GM23338 (cell line): ENCODE measurements at regions not wholly inside any gene's neighbourhood (a gene's known extent, or its start where the extent isn't known, plus 50 kb on each side); places are given as distances from the start of the nearest gene placed in this dataset.

ENCODE experiments used
- ATAC-seq: fragments of 200-7000 bp; cut with Tn5 transposase; 3 replicates; pipeline ENCODE4 v1.9.1; 2020
- DNase-seq: peaks from one replicate; pipeline ENCODE4 v3.0.0-alpha.2; 2015; ENCODE audit warnings: low spot score
- H2AFZ ChIP-seq: fragments of 200-600 bp; sonication (generic); 2 replicates; pipeline ENCODE4 v1.8.0; 2016; ENCODE audit warnings: antibody characterized with exemption, mild to moderate bottlenecking, moderate library complexity
- H3F3A ChIP-seq: fragments of 200-600 bp; sonication (generic); replicated peaks from 2 replicates; pipeline ENCODE4 v1.8.0; 2017; ENCODE audit warnings: antibody characterized with exemption, mixed run types, low read depth
- H3K27ac ChIP-seq: fragments of 200-600 bp; sonication (generic); 2 replicates; pipeline ENCODE4 v1.6.1; 2016; ENCODE audit warnings: low read depth
- H3K27me3 ChIP-seq: fragments of 200-600 bp; sonication (generic); 2 replicates; pipeline ENCODE4 v1.8.0; 2016; ENCODE audit warnings: mild to moderate bottlenecking, mixed run types, moderate library complexity; ENCODE audit not compliant: insufficient read depth
- H3K36me3 ChIP-seq: fragments of 200-600 bp; sonication (generic); 2 replicates; pipeline ENCODE4 v1.8.0; 2016; ENCODE audit warnings: mild to moderate bottlenecking; ENCODE audit not compliant: insufficient read depth
- H3K4me1 ChIP-seq: fragments of 200-600 bp; sonication (generic); 2 replicates; pipeline ENCODE4 v1.8.0; 2016; ENCODE audit warnings: mild to moderate bottlenecking, moderate library complexity; ENCODE audit not compliant: insufficient read depth
- H3K4me2 ChIP-seq: fragments of 200-600 bp; sonication (generic); 2 replicates; pipeline ENCODE4 v1.7.1; 2017; ENCODE audit warnings: mixed run types
- H3K4me3 ChIP-seq: fragments of 200-600 bp; sonication (generic); 2 replicates; pipeline ENCODE4 v1.6.1; 2016; ENCODE audit warnings: mixed run types
- H3K79me2 ChIP-seq: fragments of 200-600 bp; sonication (generic); replicated peaks from 2 replicates; pipeline ENCODE4 v1.8.0; 2017; ENCODE audit warnings: mild to moderate bottlenecking; ENCODE audit not compliant: insufficient read depth
- H3K9me2 ChIP-seq: fragments of 200-600 bp; sonication (generic); 2 replicates; pipeline ENCODE4 v1.8.0; 2017; ENCODE audit not compliant: insufficient read depth
- H4K20me1 ChIP-seq: fragments of 200-600 bp; sonication (generic); replicated peaks from 2 replicates; pipeline ENCODE4 v1.8.0; 2017; ENCODE audit warnings: mild to moderate bottlenecking; ENCODE audit not compliant: insufficient read depth
- H3K27ac Mint-ChIP-seq: 2 replicates; pipeline ENCODE4 v1.8.0; 2020; ENCODE audit warnings: inconsistent platforms, mild to moderate bottlenecking, moderate library complexity, mixed read lengths
- H3K27me3 Mint-ChIP-seq: 3 replicates; pipeline ENCODE4 v1.8.0; 2022; ENCODE audit warnings: low read depth, mild to moderate bottlenecking, moderate library complexity, mixed read lengths, inconsistent platforms; ENCODE audit not compliant: insufficient read depth, poor library complexity
- H3K36me3 Mint-ChIP-seq: 3 replicates; pipeline ENCODE4 v1.8.0; 2021; ENCODE audit warnings: low read depth, mild to moderate bottlenecking, inconsistent platforms, moderate library complexity, mixed read lengths
- H3K4me1 Mint-ChIP-seq: 3 replicates; pipeline ENCODE4 v1.8.0; 2020; ENCODE audit warnings: mild to moderate bottlenecking, inconsistent platforms, mixed read lengths
- H3K4me3 Mint-ChIP-seq: 3 replicates; pipeline ENCODE4 v1.8.0; 2021; ENCODE audit warnings: moderate library complexity, mild to moderate bottlenecking, inconsistent platforms, mixed read lengths
- H3K9me3 Mint-ChIP-seq: 3 replicates; pipeline ENCODE4 v1.8.0; 2020; ENCODE audit warnings: moderate library complexity, mild to moderate bottlenecking, inconsistent platforms, mixed read lengths
- CREB1 ChIP-seq: fragments of 250-450 bp; sonication (Bioruptor Pico); IDR thresholded peaks from 2 replicates; pipeline ENCODE4 v1.5.0; 2020; ENCODE audit warnings: low read depth, mild to moderate bottlenecking, moderate library complexity
- CTCF ChIP-seq, 2 experiments: fragments of 200-600 bp in 1 of 2; sonication (generic) in 1 of 2; conservative IDR thresholded peaks; 2 replicates each; pipeline versions ENCODE4 v1.5.1 to v1.6.1; 2016 to 2017; ENCODE audit warnings: antibody characterized with exemption in 2 of 2, low read depth in 2 of 2, mild to moderate bottlenecking in 2 of 2, moderate library complexity in 1 of 2
- EZH2 ChIP-seq: fragments of 200-600 bp; sonication (generic); IDR thresholded peaks from one replicate; pipeline ENCODE4 v1.8.0; 2017; ENCODE audit warnings: antibody characterized with exemption, mild to moderate bottlenecking, low read depth; ENCODE audit not compliant: unreplicated experiment
- EZH2phosphoT487 ChIP-seq: fragments of 200-600 bp; sonication (generic); IDR thresholded peaks from one replicate; pipeline ENCODE4 v1.8.1; 2018; ENCODE audit warnings: antibody characterized with exemption; ENCODE audit not compliant: unreplicated experiment
- JUNB ChIP-seq: IDR thresholded peaks from one replicate; pipeline ENCODE4 v1.6.1; 2016; ENCODE audit warnings: antibody characterized with exemption; ENCODE audit not compliant: unreplicated experiment
- NANOG ChIP-seq: IDR thresholded peaks from 2 replicates; pipeline ENCODE4 v1.6.1; 2016; ENCODE audit warnings: antibody characterized with exemption, borderline replicate concordance
- POLR2AphosphoS5 ChIP-seq: IDR thresholded peaks from 2 replicates; pipeline ENCODE4 v1.6.1; 2016; ENCODE audit warnings: antibody characterized with exemption, low read depth
- REST ChIP-seq: IDR thresholded peaks from one replicate; pipeline ENCODE4 v1.6.1; 2018; ENCODE audit warnings: antibody characterized with exemption; ENCODE audit not compliant: unreplicated experiment
- STAT1 ChIP-seq: IDR thresholded peaks from one replicate; pipeline ENCODE4 v1.6.1; 2016; ENCODE audit warnings: antibody characterized with exemption; ENCODE audit not compliant: unreplicated experiment
- ZNF114 ChIP-seq: fragments of 250-450 bp; sonication (Bioruptor Pico); IDR thresholded peaks from 2 replicates; pipeline ENCODE4 v1.5.0; 2020; ENCODE audit warnings: mild to moderate bottlenecking, moderate library complexity
- ZNF331 ChIP-seq: fragments of 250-450 bp; sonication (Bioruptor Pico); IDR thresholded peaks from 2 replicates; pipeline ENCODE4 v1.5.0; 2020; ENCODE audit warnings: low read depth, mild to moderate bottlenecking, moderate library complexity
- TF ChIP-seq, protein P1 (sequence below): IDR thresholded peaks from 2 replicates; pipeline ENCODE4 v1.6.1; 2016; ENCODE audit warnings: antibody characterized with exemption
- TF ChIP-seq, protein P2 (sequence below): fragments of 250-450 bp; sonication (Bioruptor Pico); IDR thresholded peaks from 2 replicates; pipeline ENCODE4 v1.5.0; 2020; ENCODE audit warnings: mild to moderate bottlenecking, moderate library complexity

DNA sequence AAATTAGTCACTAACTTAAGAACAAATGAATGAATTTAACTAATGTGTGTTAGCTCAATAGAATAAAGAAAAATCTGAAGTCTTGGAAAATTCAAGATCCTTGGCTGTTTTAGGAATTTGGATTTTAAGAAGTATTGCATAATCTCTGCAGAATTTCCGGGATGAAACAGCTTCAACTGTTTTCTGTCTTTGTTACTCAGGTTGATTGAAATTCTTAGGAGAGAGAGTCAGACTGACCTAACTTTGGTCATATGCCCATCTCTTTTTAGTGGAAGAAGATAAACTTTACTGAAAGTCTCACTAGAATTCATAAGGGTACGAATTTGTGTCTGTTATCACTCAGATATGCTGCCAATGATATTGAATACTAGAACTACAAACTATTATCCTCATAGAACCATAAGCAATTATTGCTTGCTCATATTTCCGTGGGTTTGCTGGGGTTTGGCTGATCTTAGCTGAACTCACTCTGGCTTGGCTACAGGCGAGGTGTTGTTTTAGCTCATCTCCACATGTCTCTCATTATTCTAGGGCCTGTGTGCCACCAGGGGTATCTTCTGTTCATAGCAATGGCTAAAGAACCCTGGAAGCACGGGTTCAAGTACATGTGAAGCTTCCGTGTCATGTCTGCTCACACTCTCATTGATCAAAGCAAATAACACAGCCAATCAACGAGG, 257.4 kb upstream of the NOVA1 start:
- TF ChIP-seq, protein P1, sequence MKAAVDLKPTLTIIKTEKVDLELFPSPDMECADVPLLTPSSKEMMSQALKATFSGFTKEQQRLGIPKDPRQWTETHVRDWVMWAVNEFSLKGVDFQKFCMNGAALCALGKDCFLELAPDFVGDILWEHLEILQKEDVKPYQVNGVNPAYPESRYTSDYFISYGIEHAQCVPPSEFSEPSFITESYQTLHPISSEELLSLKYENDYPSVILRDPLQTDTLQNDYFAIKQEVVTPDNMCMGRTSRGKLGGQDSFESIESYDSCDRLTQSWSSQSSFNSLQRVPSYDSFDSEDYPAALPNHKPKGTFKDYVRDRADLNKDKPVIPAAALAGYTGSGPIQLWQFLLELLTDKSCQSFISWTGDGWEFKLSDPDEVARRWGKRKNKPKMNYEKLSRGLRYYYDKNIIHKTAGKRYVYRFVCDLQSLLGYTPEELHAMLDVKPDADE, result no peak
- no peak for TF ChIP-seq REST
- TF ChIP-seq EZH2, result no peak
- no peak for TF ChIP-seq NANOG
- no peak for TF ChIP-seq CTCF (conservative IDR thresholded peaks at IDR 0.05; ENCODE audit: low read depth in 2 of 2)
- TF ChIP-seq EZH2phosphoT487, result no peak
- no peak for TF ChIP-seq POLR2AphosphoS5
- no peak for TF ChIP-seq JUNB
- TF ChIP-seq CREB1 (CRISPR knock-in tag), result no peak
- TF ChIP-seq ZNF331 (CRISPR knock-in tag), result no peak
- TF ChIP-seq, protein P2, sequence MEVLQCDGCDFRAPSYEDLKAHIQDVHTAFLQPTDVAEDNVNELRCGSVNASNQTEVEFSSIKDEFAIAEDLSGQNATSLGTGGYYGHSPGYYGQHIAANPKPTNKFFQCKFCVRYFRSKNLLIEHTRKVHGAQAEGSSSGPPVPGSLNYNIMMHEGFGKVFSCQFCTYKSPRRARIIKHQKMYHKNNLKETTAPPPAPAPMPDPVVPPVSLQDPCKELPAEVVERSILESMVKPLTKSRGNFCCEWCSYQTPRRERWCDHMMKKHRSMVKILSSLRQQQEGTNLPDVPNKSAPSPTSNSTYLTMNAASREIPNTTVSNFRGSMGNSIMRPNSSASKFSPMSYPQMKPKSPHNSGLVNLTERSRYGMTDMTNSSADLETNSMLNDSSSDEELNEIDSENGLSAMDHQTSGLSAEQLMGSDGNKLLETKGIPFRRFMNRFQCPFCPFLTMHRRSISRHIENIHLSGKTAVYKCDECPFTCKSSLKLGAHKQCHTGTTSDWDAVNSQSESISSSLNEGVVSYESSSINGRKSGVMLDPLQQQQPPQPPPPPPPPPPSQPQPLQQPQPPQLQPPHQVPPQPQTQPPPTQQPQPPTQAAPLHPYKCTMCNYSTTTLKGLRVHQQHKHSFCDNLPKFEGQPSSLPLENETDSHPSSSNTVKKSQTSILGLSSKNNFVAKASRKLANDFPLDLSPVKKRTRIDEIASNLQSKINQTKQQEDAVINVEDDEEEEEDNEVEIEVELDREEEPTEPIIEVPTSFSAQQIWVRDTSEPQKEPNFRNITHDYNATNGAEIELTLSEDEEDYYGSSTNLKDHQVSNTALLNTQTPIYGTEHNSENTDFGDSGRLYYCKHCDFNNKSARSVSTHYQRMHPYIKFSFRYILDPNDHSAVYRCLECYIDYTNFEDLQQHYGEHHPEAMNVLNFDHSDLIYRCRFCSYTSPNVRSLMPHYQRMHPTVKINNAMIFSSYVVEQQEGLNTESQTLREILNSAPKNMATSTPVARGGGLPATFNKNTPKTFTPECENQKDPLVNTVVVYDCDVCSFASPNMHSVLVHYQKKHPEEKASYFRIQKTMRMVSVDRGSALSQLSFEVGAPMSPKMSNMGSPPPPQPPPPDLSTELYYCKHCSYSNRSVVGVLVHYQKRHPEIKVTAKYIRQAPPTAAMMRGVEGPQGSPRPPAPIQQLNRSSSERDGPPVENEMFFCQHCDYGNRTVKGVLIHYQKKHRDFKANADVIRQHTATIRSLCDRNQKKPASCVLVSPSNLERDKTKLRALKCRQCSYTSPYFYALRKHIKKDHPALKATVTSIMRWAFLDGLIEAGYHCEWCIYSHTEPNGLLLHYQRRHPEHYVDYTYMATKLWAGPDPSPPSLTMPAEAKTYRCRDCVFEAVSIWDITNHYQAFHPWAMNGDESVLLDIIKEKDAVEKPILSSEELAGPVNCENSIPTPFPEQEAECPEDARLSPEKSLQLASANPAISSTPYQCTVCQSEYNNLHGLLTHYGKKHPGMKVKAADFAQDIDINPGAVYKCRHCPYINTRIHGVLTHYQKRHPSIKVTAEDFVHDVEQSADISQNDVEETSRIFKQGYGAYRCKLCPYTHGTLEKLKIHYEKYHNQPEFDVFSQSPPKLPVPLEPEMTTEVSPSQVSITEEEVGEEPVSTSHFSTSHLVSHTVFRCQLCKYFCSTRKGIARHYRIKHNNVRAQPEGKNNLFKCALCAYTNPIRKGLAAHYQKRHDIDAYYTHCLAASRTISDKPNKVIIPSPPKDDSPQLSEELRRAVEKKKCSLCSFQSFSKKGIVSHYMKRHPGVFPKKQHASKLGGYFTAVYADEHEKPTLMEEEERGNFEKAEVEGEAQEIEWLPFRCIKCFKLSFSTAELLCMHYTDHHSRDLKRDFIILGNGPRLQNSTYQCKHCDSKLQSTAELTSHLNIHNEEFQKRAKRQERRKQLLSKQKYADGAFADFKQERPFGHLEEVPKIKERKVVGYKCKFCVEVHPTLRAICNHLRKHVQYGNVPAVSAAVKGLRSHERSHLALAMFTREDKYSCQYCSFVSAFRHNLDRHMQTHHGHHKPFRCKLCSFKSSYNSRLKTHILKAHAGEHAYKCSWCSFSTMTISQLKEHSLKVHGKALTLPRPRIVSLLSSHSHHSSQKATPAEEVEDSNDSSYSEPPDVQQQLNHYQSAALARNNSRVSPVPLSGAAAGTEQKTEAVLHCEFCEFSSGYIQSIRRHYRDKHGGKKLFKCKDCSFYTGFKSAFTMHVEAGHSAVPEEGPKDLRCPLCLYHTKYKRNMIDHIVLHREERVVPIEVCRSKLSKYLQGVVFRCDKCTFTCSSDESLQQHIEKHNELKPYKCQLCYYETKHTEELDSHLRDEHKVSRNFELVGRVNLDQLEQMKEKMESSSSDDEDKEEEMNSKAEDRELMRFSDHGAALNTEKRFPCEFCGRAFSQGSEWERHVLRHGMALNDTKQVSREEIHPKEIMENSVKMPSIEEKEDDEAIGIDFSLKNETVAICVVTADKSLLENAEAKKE, result no peak
- TF ChIP-seq ZNF114 (CRISPR knock-in tag), result no peak
- TF ChIP-seq STAT1, result no peak
- Histone ChIP-seq H3K79me2 (no peaks in the 10 kb centered on the region), H3K4me3 (no peak overlapping the region), H3K4me2 (no peak overlapping the region), H3K9me2 (no peaks in the 10 kb centered on the region), H3F3A (no peaks in the 10 kb centered on the region), H3K36me3 (no peaks in the 10 kb centered on the region), H4K20me1 (no peaks in the 10 kb centered on the region), H2AFZ (no peak overlapping the region), H3K27ac (no peak overlapping the region), H3K4me1 (no peaks in the 10 kb centered on the region), H3K27me3 (no peaks in the 10 kb centered on the region)
- H3K4me1 Mint-ChIP-seq, result no peaks in the 10 kb centered on the region
- H3K36me3 Mint-ChIP-seq, result no peaks in the 10 kb centered on the region
- no peak overlapping the region; the same call in 1 of the 2 replicates for H3K27ac Mint-ChIP-seq
- H3K27me3 Mint-ChIP-seq, result no peaks in the 10 kb centered on the region
- ATAC-seq (no peak), DNase-seq (no peak)
- no peak overlapping the region for H3K4me3 Mint-ChIP-seq
- H3K9me3 Mint-ChIP-seq, result no peaks in the 10 kb centered on the region
